ENCODE measurements at regions not wholly inside any gene's neighbourhood (a gene's known extent, or its start where the extent isn't known, plus 50 kb on each side); places are given as distances from the start of the nearest gene placed in this dataset.

DNA sequence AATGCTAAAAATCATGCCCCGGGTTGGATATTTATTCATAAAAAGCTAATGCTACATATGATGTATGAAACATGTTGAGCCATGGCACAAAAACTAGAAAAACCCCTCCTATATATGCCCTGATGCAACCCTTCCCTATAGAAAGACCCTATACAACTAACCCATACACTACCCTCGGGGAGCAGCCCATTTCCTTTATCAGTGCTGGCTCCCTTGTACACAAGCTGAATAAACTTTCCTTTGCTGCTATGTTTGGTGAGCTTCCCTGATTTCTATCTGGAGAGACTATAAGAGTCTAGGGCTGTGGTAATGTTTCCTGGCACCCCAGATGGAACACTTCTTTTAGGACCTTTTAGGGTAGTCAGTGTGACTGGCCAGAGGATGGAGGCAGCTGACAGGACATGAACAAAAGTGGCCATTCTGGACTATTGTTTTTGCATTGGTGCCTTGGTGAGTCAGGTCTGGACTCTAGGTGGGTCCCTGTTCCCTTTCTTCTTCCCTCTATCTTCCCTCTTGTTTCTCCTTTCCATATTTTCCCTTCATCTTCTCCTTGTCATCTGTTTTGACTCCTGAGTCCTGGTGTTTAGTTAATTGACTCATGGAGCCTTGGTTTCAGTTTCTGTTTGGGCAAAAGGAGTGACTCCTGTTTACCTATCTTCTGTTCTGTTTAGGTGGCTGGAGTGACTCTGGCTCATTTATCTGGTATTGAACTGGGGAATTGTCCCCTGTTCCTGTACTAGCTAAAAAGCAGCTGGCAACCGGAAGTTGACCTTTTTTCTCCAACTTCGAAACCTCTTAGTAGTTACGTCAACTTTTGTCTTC, 1321.8 kb upstream of the PCDH9 start:
- TF ChIP-seq, protein P1, sequence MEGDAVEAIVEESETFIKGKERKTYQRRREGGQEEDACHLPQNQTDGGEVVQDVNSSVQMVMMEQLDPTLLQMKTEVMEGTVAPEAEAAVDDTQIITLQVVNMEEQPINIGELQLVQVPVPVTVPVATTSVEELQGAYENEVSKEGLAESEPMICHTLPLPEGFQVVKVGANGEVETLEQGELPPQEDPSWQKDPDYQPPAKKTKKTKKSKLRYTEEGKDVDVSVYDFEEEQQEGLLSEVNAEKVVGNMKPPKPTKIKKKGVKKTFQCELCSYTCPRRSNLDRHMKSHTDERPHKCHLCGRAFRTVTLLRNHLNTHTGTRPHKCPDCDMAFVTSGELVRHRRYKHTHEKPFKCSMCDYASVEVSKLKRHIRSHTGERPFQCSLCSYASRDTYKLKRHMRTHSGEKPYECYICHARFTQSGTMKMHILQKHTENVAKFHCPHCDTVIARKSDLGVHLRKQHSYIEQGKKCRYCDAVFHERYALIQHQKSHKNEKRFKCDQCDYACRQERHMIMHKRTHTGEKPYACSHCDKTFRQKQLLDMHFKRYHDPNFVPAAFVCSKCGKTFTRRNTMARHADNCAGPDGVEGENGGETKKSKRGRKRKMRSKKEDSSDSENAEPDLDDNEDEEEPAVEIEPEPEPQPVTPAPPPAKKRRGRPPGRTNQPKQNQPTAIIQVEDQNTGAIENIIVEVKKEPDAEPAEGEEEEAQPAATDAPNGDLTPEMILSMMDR (IDR thresholded peaks at IDR 0.05) = no peak
- no peak for TF ChIP-seq POLR2A (IDR thresholded peaks at IDR 0.05)

Measured in sigmoid colon (tissue), 3 donors.